Endothelial cell of umbilical vein (primary cell): ENCODE measurements at regions not wholly inside any gene's neighbourhood (a gene's known extent, or its start where the extent isn't known, plus 50 kb on each side); places are given as distances from the start of the nearest gene placed in this dataset.

Experiments
- BruUV-seq: library from RNA; stranded (reverse); fragments of 400-500 nt; replicated peaks from 2 replicates; lab custom pipeline; 2021; lab: Mats Ljungman, UMichigan
- CTCF ChIA-PET: fragments of 300-600, 350-600 bp; sonication (Branson Sonifier 250); formaldehyde crosslinking; loops from one replicate; lab custom pipeline; 2021; ENCODE audit warnings: antibody characterized with exemption, inconsistent platforms; lab: Charles Lee
- POLR2A ChIA-PET: fragments of 300-600, 350-600 bp; sonication (Branson Sonifier 250); formaldehyde crosslinking; loops from one replicate; lab custom pipeline; 2021; ENCODE audit warnings: antibody characterized with exemption, inconsistent platforms; lab: Charles Lee
- DNase-seq: peaks from one replicate; pipeline ENCODE4 v3.0.0-alpha.2; 2011; ENCODE audit warnings: low read depth, low spot score
- FAIRE-seq: peaks from 2 replicates; lab custom pipeline; 2011; peaks lifted over from hg19 to GRCh38; lab: Jason Lieb, UNC
- H2AFZ ChIP-seq: 2 replicates; pipeline ENCODE4 v1.6.0; 2012; ENCODE audit warnings: low read depth, low read length, control low read depth, inconsistent platforms
- H3K27ac ChIP-seq: 2 replicates; pipeline ENCODE4 v1.5.1; 2011; ENCODE audit warnings: low read depth, mild to moderate bottlenecking, control low read depth, low read length, moderate library complexity; ENCODE audit not compliant: insufficient read depth
- H3K27me3 ChIP-seq, 2 experiments: 2 replicates each; pipeline versions ENCODE4 v1.6.0 to v1.6.1; 2011; ENCODE audit warnings: low read length in 2 of 2, mixed read lengths in 1 of 2; ENCODE audit not compliant: control insufficient read depth in 2 of 2, insufficient read depth in 2 of 2
- H3K36me3 ChIP-seq, 2 experiments: 2 replicates in 1 of 2; 3 replicates in 1 of 2; pipeline ENCODE4 v1.5.1; 2011; ENCODE audit warnings: low read length in 2 of 2, mild to moderate bottlenecking in 1 of 2, moderate library complexity in 1 of 2; ENCODE audit not compliant: control insufficient read depth in 2 of 2, insufficient read depth in 2 of 2; ENCODE audit errors: extremely low read depth in 1 of 2
- H3K4me1 ChIP-seq: 3 replicates; pipeline ENCODE4 v1.5.1; 2011; ENCODE audit warnings: mild to moderate bottlenecking, low read length; ENCODE audit not compliant: control insufficient read depth, insufficient read depth; ENCODE audit errors: extremely low read depth
- H3K4me2 ChIP-seq: 2 replicates; pipeline ENCODE4 v1.6.1; 2011; ENCODE audit warnings: low read length, control low read depth, mixed read lengths; ENCODE audit not compliant: insufficient read depth
- H3K4me3 ChIP-seq, 3 experiments: fragments of 200-600 bp in 1 of 3; sonication (generic), shearing (Covaris generic) in 1 of 3; replicated peaks in 1 of 3; 2 replicates each; pipeline ENCODE4 v1.5.1; 2011 to 2016; ENCODE audit warnings: control low read depth in 3 of 3, low read length in 3 of 3, mild to moderate bottlenecking in 2 of 3, inconsistent platforms in 1 of 3, low read depth in 1 of 3, moderate library complexity in 1 of 3; ENCODE audit not compliant: insufficient read depth in 1 of 3
- H3K79me2 ChIP-seq: 2 replicates; pipeline ENCODE4 v1.6.0; 2012; ENCODE audit warnings: low read length, inconsistent platforms; ENCODE audit not compliant: control insufficient read depth, insufficient read depth
- H3K9ac ChIP-seq: replicated peaks from 2 replicates; pipeline ENCODE3; 2011; ENCODE audit warnings: low read length, control low read depth; ENCODE audit not compliant: insufficient read depth; ENCODE audit errors: extremely low read depth
- H3K9me1 ChIP-seq: replicated peaks from 3 replicates; pipeline ENCODE4 v1.6.0; 2011; ENCODE audit warnings: mild to moderate bottlenecking, low read length; ENCODE audit not compliant: control insufficient read depth, insufficient read depth; ENCODE audit errors: extremely low read depth
- H3K9me3 ChIP-seq: replicated peaks from 2 replicates; pipeline ENCODE4 v1.5.1; 2012; ENCODE audit warnings: low read length, inconsistent platforms; ENCODE audit not compliant: control insufficient read depth, insufficient read depth
- H4K20me1 ChIP-seq: replicated peaks from 2 replicates; pipeline ENCODE3; 2011; ENCODE audit warnings: mild to moderate bottlenecking, low read length; ENCODE audit not compliant: control insufficient read depth, insufficient read depth; ENCODE audit errors: extremely low read depth
- CTCF ChIP-seq, 2 donors: IDR thresholded peaks; 1 replicate in 1 of 2; 2 replicates in 1 of 2; pipeline ENCODE4 v1.5.1; 2011; ENCODE audit warnings: low read length in 2 of 2, mild to moderate bottlenecking in 2 of 2, moderate library complexity in 2 of 2, control low read depth in 1 of 2, inconsistent platforms in 1 of 2, low read depth in 1 of 2; ENCODE audit not compliant: insufficient read depth in 1 of 2; ENCODE audit errors: extremely low read depth in 1 of 2
- EZH2 ChIP-seq: IDR thresholded peaks from 2 replicates; pipeline ENCODE4 v1.6.1; 2012; ENCODE audit warnings: borderline replicate concordance, low read depth, mild to moderate bottlenecking, moderate library complexity, low read length, inconsistent platforms; ENCODE audit not compliant: severe bottlenecking
- FOS ChIP-seq: IDR thresholded peaks from 2 replicates; pipeline ENCODE4 v1.6.1; 2011; ENCODE audit warnings: mild to moderate bottlenecking, low read length, moderate library complexity, borderline replicate concordance; ENCODE audit not compliant: insufficient read depth
- GATA2 ChIP-seq: IDR thresholded peaks from 2 replicates; pipeline ENCODE4 v1.7.0; 2011; ENCODE audit warnings: low read depth, mild to moderate bottlenecking, moderate library complexity, mixed read lengths, low read length; ENCODE audit not compliant: insufficient read length, insufficient read depth
- JUN ChIP-seq: IDR thresholded peaks from 2 replicates; pipeline ENCODE4 v1.6.1; 2011; ENCODE audit warnings: borderline replicate concordance, low read depth; ENCODE audit not compliant: insufficient read length, insufficient read depth
- MAX ChIP-seq: IDR thresholded peaks from 2 replicates; pipeline ENCODE4 v1.6.1; 2011; ENCODE audit not compliant: insufficient read depth, insufficient read length
- MYC ChIP-seq: IDR thresholded peaks from one replicate; pipeline ENCODE4 v1.6.1; 2011; ENCODE audit warnings: mild to moderate bottlenecking, low read depth, low read length
- POLR2A ChIP-seq: IDR thresholded peaks from 2 replicates; pipeline ENCODE4 v1.6.1; 2012; ENCODE audit warnings: low read depth, mild to moderate bottlenecking, control low read depth, low read length
- dilution Hi-C: fragments of 300-500 bp; cut with MboI; formaldehyde crosslinking; loops from one replicate; pipeline ENCODE4 v1.15.0; 2019; ENCODE audit warnings: low sequenced_read_pairs; ENCODE audit not compliant: extremely low pct_ligation_motif_present
- intact Hi-C: fragments of 100-400 bp; cut with micrococcal nuclease; formaldehyde crosslinking; loops from one replicate; pipeline ENCODE4 v1.10.0; 2022

GRCh38 chr20:56945901-56946300, 316.8 kb downstream of the TFAP2C start:
- Histone ChIP-seq H3K9ac (no peak overlapping the region), H4K20me1 (no peaks in the 10 kb centered on the region), H3K79me2 (no peaks in the 10 kb centered on the region), H3K36me3 (no peaks in the 10 kb centered on the region), H3K9me1 (no peaks in the 10 kb centered on the region), H3K4me2 (no peak overlapping the region), H3K9me3 (no peaks in the 10 kb centered on the region), H3K4me1 (no peaks in the 10 kb centered on the region), H2AFZ (no peak overlapping the region), H3K27me3 (no peaks in the 10 kb centered on the region), H3K4me3 (no peak overlapping the region), H3K27ac (no peak overlapping the region)
- TF ChIP-seq EZH2 (no peak), POLR2A (no peak), FOS (no peak), CTCF (IDR thresholded peaks at IDR 0.05; ENCODE audit: extremely low read depth in 1 of 2, insufficient read depth in 1 of 2, low read depth in 1 of 2, low read length in 2 of 2) (no peak), MYC (no peak), MAX (no peak), GATA2 (no peak)
- CTCF ChIA-PET, result no interaction called here
- BruUV-seq, result no TSS peak
- dilution Hi-C loops (no loop called here), intact Hi-C loops (no loop called here)
- POLR2A ChIA-PET, result no interaction called here
- FAIRE-seq (no peak), DNase-seq (no peak)

- no peaks in the 10 kb centered on the region for H4K20me1 ChIP-seq
- intact Hi-C loops, result no loop called here
- FAIRE-seq (no peak), DNase-seq (no peak)
- ChIA-PET POLR2A (no interaction called here), CTCF (no interaction called here)
- H3K9me1 ChIP-seq, result no peaks in the 10 kb centered on the region
- no peaks in the 10 kb centered on the region for H3K9me3 ChIP-seq
- no peak overlapping the region for H2AFZ ChIP-seq
- no TSS peak for BruUV-seq
- dilution Hi-C loops, result no loop called here
- H3K4me1 ChIP-seq, result no peaks in the 10 kb centered on the region
- H3K9ac ChIP-seq, result no peak overlapping the region
- H3K36me3 ChIP-seq, result no peaks in the 10 kb centered on the region
- no peaks in the 10 kb centered on the region for H3K27me3 ChIP-seq
- no peak overlapping the region for H3K4me3 ChIP-seq
- H3K27ac ChIP-seq, result no peak overlapping the region
- H3K4me2 ChIP-seq, result no peak overlapping the region
- H3K79me2 ChIP-seq, result no peaks in the 10 kb centered on the region
- TF ChIP-seq CTCF (IDR thresholded peaks at IDR 0.05; ENCODE audit: extremely low read depth in 1 of 2, insufficient read depth in 1 of 2, low read depth in 1 of 2, low read length in 2 of 2) (no peak), MAX (no peak), JUN (no peak)
These were observed 317.1 kb downstream of the BMP7 start for GRCh38 chr20:56949318-56949717.
